HFFc6 (cell line): ENCODE measurements at regions not wholly inside any gene's neighbourhood (a gene's known extent, or its start where the extent isn't known, plus 50 kb on each side); places are given as distances from the start of the nearest gene placed in this dataset.

ENCODE experiments used
- DNase-seq: peaks from one replicate; pipeline ENCODE4 v3.0.0-alpha.2; 2018
- H3K27ac Mint-ChIP-seq: 2 replicates; pipeline ENCODE4 v1.8.0; 2020; ENCODE audit warnings: mild to moderate bottlenecking, mixed read lengths
- H3K27me3 Mint-ChIP-seq: 2 replicates; pipeline ENCODE4 v1.8.0; 2021; ENCODE audit warnings: mild to moderate bottlenecking, moderate library complexity, mixed read lengths; ENCODE audit not compliant: insufficient read depth
- H3K36me3 Mint-ChIP-seq: 2 replicates; pipeline ENCODE4 v1.8.0; 2021; ENCODE audit warnings: low read depth, mixed read lengths
- H3K4me1 Mint-ChIP-seq: 2 replicates; pipeline ENCODE4 v1.8.0; 2020; ENCODE audit warnings: low read depth, mixed read lengths
- H3K4me3 Mint-ChIP-seq: 2 replicates; pipeline ENCODE4 v1.8.0; 2020; ENCODE audit warnings: mild to moderate bottlenecking, moderate library complexity, mixed read lengths
- H3K9me3 Mint-ChIP-seq: 2 replicates; pipeline ENCODE4 v1.8.0; 2020; ENCODE audit warnings: mild to moderate bottlenecking, mixed read lengths
- CTCF ChIP-seq: fragments of 200-600 bp; sonication (generic); IDR thresholded peaks from 2 replicates; pipeline ENCODE4 v1.5.0; 2021; ENCODE audit warnings: antibody characterized with exemption, mild to moderate bottlenecking

- peaks cover 24% of the 10 kb centered on the region for H3K9me3 Mint-ChIP-seq
- TF ChIP-seq CTCF: no peak
- H3K36me3 Mint-ChIP-seq: no peaks in the 10 kb centered on the region
- no peaks in the 10 kb centered on the region for H3K27me3 Mint-ChIP-seq
- no peak overlapping the region for H3K27ac Mint-ChIP-seq
- no peaks in the 10 kb centered on the region for H3K4me1 Mint-ChIP-seq
- DNase-seq: no peak
- no peak overlapping the region for H3K4me3 Mint-ChIP-seq
Observed at GRCh38 chr5:161212123-161212712, 334.3 kb downstream of the GABRB2 start.

- Mint-ChIP-seq H3K9me3 (peaks cover 58% of the 10 kb centered on the region), H3K4me3 (no peak overlapping the region), H3K36me3 (no peaks in the 10 kb centered on the region), H3K27me3 (no peaks in the 10 kb centered on the region), H3K4me1 (no peaks in the 10 kb centered on the region), H3K27ac (no peak overlapping the region)
- DNase-seq: no peak
- TF ChIP-seq CTCF: no peak
Observed at GRCh38 chr5:161201558-161201957, 345.0 kb downstream of the GABRB2 start.

- DNase-seq: no peak
- no peak for TF ChIP-seq CTCF
- H3K9me3 Mint-ChIP-seq: peaks cover 28% of the 10 kb centered on the region
- H3K27ac Mint-ChIP-seq: no peak overlapping the region
- H3K27me3 Mint-ChIP-seq: peaks cover 1% of the 10 kb centered on the region; the same call in 1 of the 2 replicates
- no peaks in the 10 kb centered on the region for H3K4me1 Mint-ChIP-seq
- H3K36me3 Mint-ChIP-seq: no peaks in the 10 kb centered on the region
- no peak overlapping the region for H3K4me3 Mint-ChIP-seq
Observed at GRCh38 chr5:161190778-161191177, 338.8 kb upstream of the ATP10B start.

GRCh38 chr5:161190086-161190485 is 338.1 kb upstream of the ATP10B start:
- H3K27ac Mint-ChIP-seq: no peak overlapping the region
- no peak for DNase-seq
- no peaks in the 10 kb centered on the region for H3K36me3 Mint-ChIP-seq
- H3K4me1 Mint-ChIP-seq: no peaks in the 10 kb centered on the region
- peaks cover 1% of the 10 kb centered on the region; the same call in 1 of the 2 replicates for H3K27me3 Mint-ChIP-seq
- H3K4me3 Mint-ChIP-seq: no peak overlapping the region
- no peak for TF ChIP-seq CTCF
- peaks cover 24% of the 10 kb centered on the region for H3K9me3 Mint-ChIP-seq

GRCh38 chr5:161189452-161189851 is 337.4 kb upstream of the ATP10B start:
- Mint-ChIP-seq H3K9me3 (peaks cover 23% of the 10 kb centered on the region), H3K4me1 (no peaks in the 10 kb centered on the region), H3K27me3 (peaks cover 1% of the 10 kb centered on the region; the same call in 1 of the 2 replicates), H3K4me3 (no peak overlapping the region), H3K36me3 (no peaks in the 10 kb centered on the region), H3K27ac (no peak overlapping the region)
- DNase-seq: no peak
- TF ChIP-seq CTCF: no peak
